PC-9 (cell line): ENCODE measurements at regions not wholly inside any gene's neighbourhood (a gene's known extent, or its start where the extent isn't known, plus 50 kb on each side); places are given as distances from the start of the nearest gene placed in this dataset.
A peak's percentile ranks its signal among the peaks of the same experiment; 100 is the strongest.

ENCODE experiments used
- BruUV-seq: library from RNA; stranded (reverse); fragments of 400-500 nt; replicated peaks from 2 replicates; lab custom pipeline; 2021; lab: Mats Ljungman, UMichigan
- CTCF ChIA-PET: fragments of 300-600 bp; sonication (Branson Sonifier 250); formaldehyde crosslinking; loops from one replicate; lab custom pipeline; 2022; ENCODE audit warnings: antibody characterized with exemption; lab: Charles Lee
- POLR2A ChIA-PET: fragments of 300-600 bp; sonication (Branson Sonifier 250); formaldehyde crosslinking; loops from one replicate; lab custom pipeline; 2022; ENCODE audit warnings: antibody characterized with exemption; ENCODE audit not compliant: unreplicated experiment; lab: Charles Lee
- DNase-seq, 2 experiments: peaks; one replicate each; pipeline versions ENCODE4 v3.0.0 to v3.0.0-alpha.2; 2015 to 2022; ENCODE audit warnings: mixed read lengths in 1 of 2
- H2AFZ ChIP-seq: fragments of 200-600 bp; sonication (generic); 2 replicates; pipeline ENCODE4 v1.8.1; 2017; ENCODE audit warnings: antibody characterized with exemption
- H3F3A ChIP-seq: fragments of 200-600 bp; sonication (generic); 2 replicates; pipeline ENCODE4 v1.8.1; 2017; ENCODE audit warnings: antibody characterized with exemption, mild to moderate bottlenecking, low read depth; ENCODE audit not compliant: insufficient read depth
- H3K27ac ChIP-seq: fragments of 200-600 bp; sonication (generic); 2 replicates; pipeline ENCODE4 v1.6.1; 2016; ENCODE audit warnings: mixed run types
- H3K27me3 ChIP-seq: fragments of 200-600 bp; sonication (generic); 2 replicates; pipeline ENCODE4 v1.6.1; 2016; ENCODE audit warnings: low read depth, mixed run types; ENCODE audit not compliant: insufficient read depth
- H3K36me3 ChIP-seq: fragments of 200-600 bp; sonication (generic); 2 replicates; pipeline ENCODE4 v1.6.1; 2016; ENCODE audit warnings: low read depth, mixed run types
- H3K4me1 ChIP-seq: fragments of 200-600 bp; sonication (generic); replicated peaks from 2 replicates; pipeline ENCODE4 v1.6.1; 2016; ENCODE audit warnings: mixed run types; ENCODE audit not compliant: insufficient read depth
- H3K4me2 ChIP-seq: fragments of 200-600 bp; sonication (generic); 2 replicates; pipeline ENCODE4 v1.6.1; 2017; ENCODE audit warnings: mixed run types
- H3K4me3 ChIP-seq: fragments of 200-600 bp; sonication (generic); 2 replicates; pipeline ENCODE4 v1.6.1; 2016; ENCODE audit warnings: mixed run types
- H3K79me2 ChIP-seq: fragments of 200-600 bp; sonication (generic); 2 replicates; pipeline ENCODE4 v1.6.1; 2017; ENCODE audit warnings: low read depth, mixed run types
- H3K9me2 ChIP-seq: fragments of 200-600 bp; sonication (generic); 2 replicates; pipeline ENCODE4 v1.8.1; 2017; ENCODE audit warnings: mild to moderate bottlenecking; ENCODE audit not compliant: insufficient read depth
- H3K9me3 ChIP-seq: fragments of 200-600 bp; sonication (generic); 2 replicates; pipeline ENCODE4 v1.8.1; 2016; ENCODE audit warnings: low read depth; ENCODE audit not compliant: insufficient read depth
- H4K20me1 ChIP-seq: fragments of 200-600 bp; sonication (generic); 2 replicates; pipeline ENCODE4 v1.8.1; 2017; ENCODE audit not compliant: insufficient read depth
- EZH2 ChIP-seq: fragments of 200-600 bp; sonication (generic); IDR thresholded peaks from 2 replicates; pipeline ENCODE4 v1.8.0; 2017; ENCODE audit warnings: antibody characterized with exemption, low read depth
- intact Hi-C: fragments of 100-400 bp; cut with micrococcal nuclease; formaldehyde crosslinking; loops from one replicate; pipeline ENCODE4 v1.10.0; 2022; ENCODE audit not compliant: unreplicated experiment
- TF ChIP-seq, protein P1 (sequence below): fragments of 200-600 bp; sonication (generic); conservative IDR thresholded peaks from 2 replicates; pipeline ENCODE4 v1.6.1; 2017; ENCODE audit warnings: mixed run types, antibody characterized with exemption, mild to moderate bottlenecking, moderate library complexity

DNA sequence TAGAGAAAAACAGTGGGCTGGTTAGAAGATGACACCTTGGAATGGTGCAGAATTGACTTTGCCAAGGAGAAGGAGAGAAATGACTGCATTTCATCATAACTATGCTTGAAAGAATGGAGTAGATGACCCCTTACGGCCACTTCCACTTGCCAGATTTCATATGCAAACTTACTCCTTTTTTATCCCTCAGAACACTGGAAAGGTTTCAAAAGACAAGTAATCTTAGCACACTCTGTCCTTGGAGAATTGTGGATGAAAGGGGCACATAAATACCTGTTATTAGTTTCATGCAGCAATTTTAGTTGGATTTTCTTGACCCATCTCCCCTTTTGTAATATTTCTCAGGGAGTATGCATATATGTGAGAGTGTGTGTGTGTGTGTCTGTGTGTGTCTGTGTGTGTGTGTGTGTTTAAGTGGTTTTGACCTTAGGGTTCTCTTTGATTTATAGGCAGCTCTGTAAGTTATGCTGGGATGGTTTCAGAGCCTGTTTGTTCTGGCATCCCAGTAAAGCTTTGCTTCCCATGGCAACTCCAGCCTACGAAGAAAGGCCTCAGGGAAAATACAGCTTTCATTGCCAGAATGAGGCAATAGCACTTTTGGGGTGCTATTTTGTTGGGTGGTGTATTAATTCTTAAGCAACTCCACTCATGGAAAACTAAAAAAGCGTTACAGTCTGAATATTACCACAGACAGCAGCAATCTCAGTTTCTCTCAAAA is 122.2 kb upstream of the TP63 start:
- Histone ChIP-seq H3K79me2 (no peaks in the 10 kb centered on the region), H3K9me3 (peaks cover 27% of the 10 kb centered on the region), H3K27me3 (no peaks in the 10 kb centered on the region), H2AFZ (no peak overlapping the region), H3K4me1 (peaks cover 25% of the 10 kb centered on the region), H3K36me3 (no peaks in the 10 kb centered on the region), H3K9me2 (no peaks in the 10 kb centered on the region), H4K20me1 (no peaks in the 10 kb centered on the region), H3F3A (no peaks in the 10 kb centered on the region), H3K4me3 (no peak overlapping the region), H3K4me2 (no peak overlapping the region), H3K27ac (no peak overlapping the region)
- ChIA-PET CTCF (no interaction called here), POLR2A (interaction anchor here (0.6 kb wide), 1 partner anchor 17 kb away, joined by 4 read pairs; no protein-coding TSS in a partner anchor)
- TF ChIP-seq, protein P1, sequence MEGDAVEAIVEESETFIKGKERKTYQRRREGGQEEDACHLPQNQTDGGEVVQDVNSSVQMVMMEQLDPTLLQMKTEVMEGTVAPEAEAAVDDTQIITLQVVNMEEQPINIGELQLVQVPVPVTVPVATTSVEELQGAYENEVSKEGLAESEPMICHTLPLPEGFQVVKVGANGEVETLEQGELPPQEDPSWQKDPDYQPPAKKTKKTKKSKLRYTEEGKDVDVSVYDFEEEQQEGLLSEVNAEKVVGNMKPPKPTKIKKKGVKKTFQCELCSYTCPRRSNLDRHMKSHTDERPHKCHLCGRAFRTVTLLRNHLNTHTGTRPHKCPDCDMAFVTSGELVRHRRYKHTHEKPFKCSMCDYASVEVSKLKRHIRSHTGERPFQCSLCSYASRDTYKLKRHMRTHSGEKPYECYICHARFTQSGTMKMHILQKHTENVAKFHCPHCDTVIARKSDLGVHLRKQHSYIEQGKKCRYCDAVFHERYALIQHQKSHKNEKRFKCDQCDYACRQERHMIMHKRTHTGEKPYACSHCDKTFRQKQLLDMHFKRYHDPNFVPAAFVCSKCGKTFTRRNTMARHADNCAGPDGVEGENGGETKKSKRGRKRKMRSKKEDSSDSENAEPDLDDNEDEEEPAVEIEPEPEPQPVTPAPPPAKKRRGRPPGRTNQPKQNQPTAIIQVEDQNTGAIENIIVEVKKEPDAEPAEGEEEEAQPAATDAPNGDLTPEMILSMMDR, result no peak
- TF ChIP-seq EZH2, result no peak
- intact Hi-C loops, result no loop called here
- no TSS peak for BruUV-seq
- DNase-seq, result no peak

- CTCF ChIA-PET, result no interaction called here
- no peak for DNase-seq
- Histone ChIP-seq H3F3A (no peaks in the 10 kb centered on the region), H4K20me1 (no peaks in the 10 kb centered on the region), H3K4me3 (no peak overlapping the region), H3K4me1 (peaks cover 27% of the 10 kb centered on the region), H2AFZ (peak overlapping the region; percentile 5; the same call in 1 of the 2 replicates), H3K27ac (peak overlapping the region; percentile 61; the same call in 1 of the 2 replicates), H3K9me2 (no peaks in the 10 kb centered on the region), H3K27me3 (no peaks in the 10 kb centered on the region), H3K9me3 (peaks cover 25% of the 10 kb centered on the region), H3K36me3 (0 out of 2 replicates have a peak, but pooled peaks cover 12% of the 10 kb centered on the region), H3K4me2 (no peak overlapping the region), H3K79me2 (no peaks in the 10 kb centered on the region)
- BruUV-seq, result no TSS peak
- intact Hi-C loops, result loop anchor here (2.0 to 5.0 kb wide), 5 partner anchors 50 to 425 kb away; no protein-coding TSS in a partner anchor
- TF ChIP-seq EZH2, result no peak
- TF ChIP-seq, protein P1, result no peak
- POLR2A ChIA-PET, result interaction anchor here (0.7 kb wide), 1 partner anchor 171 kb away, joined by 3 read pairs; no protein-coding TSS in a partner anchor
Measured at GRCh38 chr3:189512039-189512438, 119.2 kb upstream of the TP63 start.

GRCh38 chr3:189512821-189513220 is 118.4 kb upstream of the TP63 start:
- ChIA-PET CTCF (interaction anchor here (0.6 to 0.9 kb wide), 5 partner anchors 24 to 240 kb away, joined by 3 to 4 read pairs (median 3); no protein-coding TSS in a partner anchor), POLR2A (interaction anchor here (0.6 to 0.7 kb wide), 4 partner anchors 65 to 428 kb away, joined by 3 to 6 read pairs (median 4); no protein-coding TSS in a partner anchor)
- H3K9me3 ChIP-seq, result peaks cover 31% of the 10 kb centered on the region
- no peaks in the 10 kb centered on the region for H3K9me2 ChIP-seq
- no peak overlapping the region; the same call in 1 of the 2 replicates for H3K4me3 ChIP-seq
- TSS peak; percentile 33 for BruUV-seq
- H4K20me1 ChIP-seq, result no peaks in the 10 kb centered on the region
- peak overlapping the region; percentile 61 for H3K27ac ChIP-seq
- TF ChIP-seq EZH2, result no peak
- TF ChIP-seq, protein P1, result no peak
- no peak for DNase-seq
- no peaks in the 10 kb centered on the region for H3F3A ChIP-seq
- 0 out of 2 replicates have a peak, but pooled peaks cover 12% of the 10 kb centered on the region for H3K36me3 ChIP-seq
- H3K79me2 ChIP-seq, result no peaks in the 10 kb centered on the region
- peak overlapping the region; percentile 43 for H3K4me2 ChIP-seq
- intact Hi-C loops, result loop anchor here (1.0 to 5.0 kb wide), 8 partner anchors 49 to 424 kb away; no protein-coding TSS in a partner anchor
- peak overlapping the region; percentile 5; the same call in 1 of the 2 replicates for H2AFZ ChIP-seq
- H3K27me3 ChIP-seq, result no peaks in the 10 kb centered on the region
- peaks cover 25% of the 10 kb centered on the region for H3K4me1 ChIP-seq
